ENCODE measurements at regions not wholly inside any gene's neighbourhood (a gene's known extent, or its start where the extent isn't known, plus 50 kb on each side); places are given as distances from the start of the nearest gene placed in this dataset.

DNA sequence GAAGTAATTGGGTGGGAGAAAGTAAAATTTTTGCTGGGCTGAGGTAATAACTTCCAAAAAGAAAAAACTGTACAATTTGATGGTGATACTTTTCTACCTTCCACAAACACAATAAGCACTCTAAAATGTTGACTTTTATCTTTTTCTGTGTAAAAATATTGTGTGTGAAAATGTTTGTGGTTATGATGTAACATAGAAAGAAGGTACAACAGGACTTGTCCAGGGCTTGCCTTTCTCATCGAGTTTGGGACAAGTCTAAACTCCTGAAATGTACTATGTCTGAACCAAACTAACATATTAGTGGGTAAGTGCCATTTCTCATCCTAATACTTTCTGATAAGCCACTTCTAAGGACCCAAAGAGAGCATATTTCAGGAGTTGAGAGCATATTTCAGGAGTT is 174.2 kb upstream of the PDGFD start:
- DNase-seq (ENCODE audit: low read depth in 2 of 2) = no peak

DNA sequence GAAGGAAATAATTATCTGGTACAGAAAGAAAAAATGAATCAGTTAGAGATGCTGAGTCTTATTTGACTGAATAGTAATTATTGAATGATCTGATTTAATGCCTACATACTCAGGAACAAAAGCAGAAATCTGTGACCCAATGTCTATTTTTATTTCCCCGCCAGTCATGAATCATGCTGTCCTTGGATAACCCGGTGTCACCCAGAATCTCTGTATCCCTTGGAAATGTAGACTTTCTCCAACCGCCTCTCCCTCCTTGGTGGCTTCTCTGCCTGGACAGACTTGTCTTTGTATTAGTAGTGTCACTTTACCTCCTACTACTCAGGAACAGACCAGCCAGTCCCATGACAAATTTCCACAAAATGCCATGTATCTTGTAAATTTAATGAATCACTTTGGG is 173.3 kb upstream of the PDGFD start:
- no peak for DNase-seq (ENCODE audit: low read depth in 2 of 2)

DNA sequence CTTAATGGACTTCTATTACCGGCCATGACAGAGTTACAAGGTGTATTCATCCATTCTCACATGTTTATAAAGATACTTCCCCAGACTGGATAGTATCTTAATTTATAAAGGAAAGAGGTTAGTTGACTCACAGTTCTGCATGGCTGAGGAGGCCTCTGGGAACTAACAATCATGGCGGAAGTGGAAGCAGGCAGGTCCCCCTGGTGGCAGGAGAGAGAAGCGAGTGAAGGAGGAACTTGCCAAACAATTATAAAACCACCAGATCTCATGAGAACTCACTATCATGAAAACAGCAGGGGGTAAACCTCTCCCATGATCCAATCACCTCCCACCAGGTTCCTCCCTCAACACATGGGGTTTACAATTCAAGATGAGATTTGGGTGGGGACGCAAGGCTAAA is 170.0 kb upstream of the PDGFD start:
- no peak for DNase-seq (ENCODE audit: low read depth in 2 of 2)

DNA sequence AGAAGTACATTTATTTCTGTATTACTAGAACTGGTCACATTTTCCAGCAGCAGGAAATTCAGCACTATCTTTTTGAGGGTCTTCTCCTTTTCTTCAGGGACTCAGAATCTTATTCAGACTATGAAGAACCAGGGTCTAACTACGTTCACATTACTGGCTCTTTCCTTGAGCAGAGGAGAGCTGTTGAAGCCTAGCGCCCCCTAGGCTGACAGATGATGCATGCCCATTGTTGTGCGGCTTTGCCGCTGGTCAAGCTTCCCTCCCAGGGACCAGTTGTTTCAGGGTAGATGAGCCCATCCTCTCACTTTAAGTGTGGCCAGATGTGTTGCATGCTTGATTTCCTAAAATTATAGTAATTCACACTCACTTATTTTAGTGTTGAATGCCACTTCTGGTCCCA is 168.2 kb upstream of the PDGFD start:
- DNase-seq (ENCODE audit: low read depth in 2 of 2) = no peak

DNA sequence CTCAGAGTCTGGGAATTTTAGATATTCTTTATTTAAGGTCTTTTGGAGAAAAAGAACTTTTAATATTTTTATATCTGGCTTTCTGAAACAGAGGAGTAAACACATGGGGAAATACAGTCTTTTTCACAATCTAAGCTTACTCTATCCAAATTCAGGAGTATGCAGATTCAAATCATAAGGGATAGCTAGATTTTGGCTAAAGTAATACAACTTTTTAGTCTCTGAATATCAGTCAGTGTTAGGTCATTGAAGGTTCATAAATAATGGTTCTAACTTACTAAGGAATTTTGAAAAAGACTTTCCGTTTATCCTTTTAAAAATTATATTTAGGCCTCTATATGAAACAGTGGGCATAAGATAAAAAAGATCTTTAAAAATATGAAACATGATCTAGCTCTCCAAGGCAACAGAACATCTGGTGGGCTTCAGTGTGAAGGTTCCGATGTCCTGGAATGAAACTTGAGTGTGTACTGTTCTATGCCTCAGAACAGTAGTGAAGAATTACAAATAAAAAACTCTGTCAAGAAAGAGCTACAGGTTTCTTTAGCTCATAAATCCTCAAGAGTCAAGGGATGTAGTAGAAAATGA is 165.2 kb upstream of the PDGFD start:
- no peak for DNase-seq (ENCODE audit: low read depth in 2 of 2)

DNA sequence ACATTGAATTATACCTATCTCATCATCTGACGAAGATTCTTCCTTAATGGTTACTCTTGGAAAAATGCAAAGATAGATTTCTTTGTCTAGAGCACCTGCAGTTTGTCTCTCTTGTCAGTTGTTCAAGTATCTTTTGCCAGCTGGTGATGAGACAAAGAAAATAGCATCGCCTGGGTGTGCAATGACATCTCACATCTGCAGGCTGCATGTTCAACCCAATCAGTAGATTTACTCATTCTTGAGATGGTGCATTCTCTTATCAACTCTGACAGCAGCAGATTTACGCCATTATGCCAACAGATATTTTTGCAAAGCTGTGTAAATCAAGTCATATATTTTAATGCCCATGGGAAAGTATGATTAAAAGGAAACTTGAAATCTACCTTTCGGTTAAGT is 164.6 kb upstream of the PDGFD start:
- no peak for DNase-seq (ENCODE audit: low read depth in 2 of 2)

DNA sequence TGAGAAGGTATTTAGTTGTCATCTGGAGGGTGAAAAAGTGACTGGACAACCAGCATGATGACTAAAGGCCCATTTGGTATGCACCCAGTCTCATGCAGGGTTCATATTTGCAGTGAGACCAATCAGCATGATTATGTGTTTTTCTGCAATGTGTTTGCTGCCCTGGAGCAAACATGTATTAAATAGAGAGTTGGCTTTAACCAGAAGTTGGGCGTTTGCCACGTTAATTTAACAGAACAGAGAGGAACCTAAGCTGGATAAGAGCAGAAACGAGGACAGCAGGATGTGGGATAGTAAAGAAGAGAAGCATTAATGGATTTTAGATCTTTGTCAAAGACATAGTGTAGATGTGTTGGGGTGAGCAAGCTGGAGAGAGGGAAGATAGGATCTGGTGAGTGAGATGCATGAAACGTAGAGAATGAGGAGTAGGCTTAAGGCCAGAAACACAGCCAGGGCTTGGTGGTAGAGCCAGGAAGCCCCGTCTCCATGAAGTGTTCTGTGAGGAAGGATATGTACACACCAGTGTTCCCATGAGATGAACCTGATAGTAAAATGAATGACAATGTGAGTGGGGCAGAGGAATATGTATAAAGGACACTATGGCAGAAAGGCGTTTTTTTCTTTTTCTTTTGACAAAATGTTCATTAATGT is 164.0 kb upstream of the PDGFD start:
- DNase-seq (ENCODE audit: low read depth in 2 of 2) = no peak

DNA sequence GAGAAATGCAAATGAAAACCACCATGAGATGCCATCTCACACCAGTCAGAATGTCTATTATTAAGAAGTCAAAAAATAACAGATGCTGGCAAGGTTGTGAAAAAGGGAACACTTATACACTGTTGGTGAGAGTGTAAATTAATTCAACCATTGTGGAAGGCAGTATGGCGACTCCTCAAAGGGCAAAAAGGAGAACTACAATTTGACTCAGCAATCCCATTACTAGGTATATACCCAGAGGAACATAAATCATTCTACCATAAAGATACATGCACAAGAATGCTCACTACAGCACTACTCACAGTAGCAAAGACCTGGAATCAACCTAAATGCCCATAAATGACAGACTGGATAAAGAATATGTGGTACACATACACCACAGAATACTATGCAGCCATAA is 161.1 kb upstream of the PDGFD start:
- no peak for DNase-seq (ENCODE audit: low read depth in 2 of 2)

DNA sequence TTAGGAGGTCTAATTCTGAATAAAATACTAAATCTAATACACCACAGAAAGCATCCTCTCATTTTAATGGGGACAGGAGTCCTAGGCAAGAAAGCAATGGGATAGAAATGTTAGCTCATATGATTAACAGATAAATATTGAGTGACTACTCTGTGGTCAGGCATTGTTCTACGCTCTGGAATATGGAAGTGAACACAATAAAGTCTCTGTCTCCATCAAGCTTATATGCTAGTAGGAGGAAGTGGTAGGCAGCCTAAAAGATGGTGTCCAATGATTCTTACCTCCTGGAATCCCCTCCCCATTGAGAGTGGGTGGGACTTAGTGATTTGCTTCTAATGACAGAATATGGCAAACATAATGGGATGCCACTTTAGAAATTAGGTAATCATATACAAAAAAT is 160.3 kb upstream of the PDGFD start:
- DNase-seq (ENCODE audit: low read depth in 2 of 2) = no peak

DNA sequence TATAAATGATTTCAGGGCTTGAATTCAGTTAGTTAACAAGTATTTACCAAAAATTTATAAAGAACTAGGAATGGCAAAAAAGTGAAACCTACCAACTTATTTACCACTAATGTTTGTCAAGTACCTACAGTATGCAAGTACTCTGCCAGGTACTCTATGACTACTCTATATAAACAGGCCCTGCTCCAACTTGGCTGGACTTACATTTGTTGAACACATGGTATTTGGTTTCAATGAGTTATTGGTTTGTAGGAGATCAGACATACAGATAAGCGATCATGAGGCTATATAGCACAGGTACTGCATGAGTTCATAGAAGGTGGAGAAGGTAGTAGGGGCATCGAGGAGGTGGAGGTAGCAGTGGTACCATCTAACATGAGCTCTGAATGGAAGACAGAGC is 159.9 kb upstream of the PDGFD start:
- no peak for DNase-seq (ENCODE audit: low read depth in 2 of 2)

DNA sequence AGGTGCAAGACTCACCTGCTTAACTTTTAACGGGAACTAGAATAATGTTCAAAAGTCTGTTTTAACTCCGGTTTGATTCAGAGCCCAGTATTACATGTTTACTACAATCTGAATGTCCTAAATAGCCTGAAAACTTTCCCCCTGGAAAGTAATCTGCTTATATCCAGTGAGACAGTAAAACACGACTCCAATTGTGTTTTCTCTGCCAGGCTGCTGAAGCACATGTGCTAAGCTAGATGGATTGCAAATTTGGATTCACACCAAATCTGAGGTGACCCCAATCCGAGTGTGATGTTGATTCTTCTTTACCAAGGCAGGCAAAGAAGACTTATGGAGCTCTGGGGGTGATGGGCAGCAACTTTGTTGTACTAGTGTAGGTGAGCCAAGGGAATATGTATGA is 158.7 kb upstream of the PDGFD start:
- DNase-seq (ENCODE audit: low read depth in 2 of 2) = no peak

DNA sequence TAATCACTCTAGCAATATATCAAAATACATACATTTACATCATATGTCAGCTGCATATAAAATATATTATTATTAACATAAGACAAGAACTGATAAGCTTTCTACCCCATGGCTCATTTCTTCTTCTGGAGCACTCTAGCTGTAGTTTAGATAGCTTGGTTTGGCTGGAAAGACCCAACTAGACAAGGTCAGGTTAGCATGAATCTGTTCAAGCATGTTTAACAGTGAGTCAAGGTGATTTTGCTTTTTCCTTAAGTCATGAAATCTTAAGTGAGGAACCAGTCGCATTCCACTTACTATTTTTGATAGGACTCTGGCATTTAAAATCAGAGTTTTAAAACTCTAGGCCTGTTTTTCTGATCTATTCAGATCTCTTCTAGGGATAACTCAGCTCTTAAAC is 157.0 kb upstream of the PDGFD start:
- DNase-seq (ENCODE audit: low read depth in 2 of 2) = no peak

DNA sequence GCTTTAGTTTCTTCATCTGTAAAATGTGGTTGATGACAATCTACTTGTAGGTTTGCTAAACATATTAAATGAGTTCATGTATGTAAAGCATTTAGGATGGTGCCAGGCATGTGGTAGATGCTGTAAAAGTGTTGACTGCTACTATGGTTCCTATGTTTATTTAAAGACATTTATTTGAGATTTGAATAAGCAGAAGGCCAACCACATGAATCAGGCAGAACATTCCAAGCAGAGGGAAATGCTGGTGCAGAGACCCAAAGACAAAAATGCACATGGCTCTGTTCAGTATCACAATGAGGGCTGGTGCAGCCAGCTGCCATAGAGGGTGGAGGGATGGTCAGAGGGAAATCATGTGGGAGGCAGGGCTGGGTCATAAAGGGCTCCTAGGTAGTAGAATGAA is 156.2 kb upstream of the PDGFD start:
- DNase-seq (ENCODE audit: low read depth in 2 of 2) = no peak

DNA sequence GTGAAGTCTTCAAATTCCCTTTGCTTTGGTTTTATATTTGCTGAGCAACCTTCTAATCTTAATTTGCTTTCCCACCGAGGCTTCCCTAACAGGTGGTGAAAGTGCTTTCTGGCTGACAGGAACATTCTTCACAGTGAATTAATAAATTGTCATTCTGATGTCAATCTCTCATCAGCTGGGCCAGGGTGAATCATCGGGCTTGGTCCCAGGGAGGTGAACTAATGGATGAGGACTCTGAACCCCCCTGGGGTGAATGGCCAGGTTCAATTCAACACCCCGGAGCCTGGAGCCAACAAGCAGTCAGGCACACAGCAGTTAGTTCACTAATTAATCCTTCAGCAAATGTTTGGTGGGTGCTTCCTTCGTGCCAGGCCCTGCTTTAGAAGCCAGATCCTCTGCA is 155.4 kb upstream of the PDGFD start:
- no peak for DNase-seq (ENCODE audit: low read depth in 2 of 2)

DNA sequence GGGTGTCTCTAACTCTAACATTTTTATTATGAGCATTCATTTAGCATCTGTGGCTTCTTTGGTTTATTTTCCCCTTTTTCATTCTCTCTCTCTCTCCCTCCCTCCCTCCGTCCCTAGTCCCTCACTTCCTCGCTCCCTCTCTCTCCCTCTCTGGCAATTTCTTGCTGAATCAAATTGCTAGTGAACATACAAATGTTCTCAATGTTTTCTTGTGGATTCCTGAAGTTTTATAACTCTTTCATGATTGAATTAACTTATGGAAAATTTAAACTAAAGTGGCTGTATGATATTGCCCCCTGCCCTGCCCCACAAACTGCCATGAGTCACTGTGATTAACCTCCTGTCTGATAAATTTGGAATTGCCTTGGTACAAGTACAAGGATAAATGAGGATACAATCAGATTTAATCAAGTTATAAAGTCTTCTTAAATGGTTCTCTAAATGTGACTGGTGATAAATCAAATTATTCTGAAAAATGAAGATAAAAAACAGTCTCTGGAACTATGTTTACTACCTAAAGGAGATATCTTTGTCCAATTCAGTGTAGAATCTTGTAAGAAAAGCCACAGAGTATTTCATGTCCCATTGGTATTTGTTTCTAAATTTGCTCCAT is 143.0 kb upstream of the PDGFD start:
- no peak for DNase-seq (ENCODE audit: low read depth in 2 of 2)

DNA sequence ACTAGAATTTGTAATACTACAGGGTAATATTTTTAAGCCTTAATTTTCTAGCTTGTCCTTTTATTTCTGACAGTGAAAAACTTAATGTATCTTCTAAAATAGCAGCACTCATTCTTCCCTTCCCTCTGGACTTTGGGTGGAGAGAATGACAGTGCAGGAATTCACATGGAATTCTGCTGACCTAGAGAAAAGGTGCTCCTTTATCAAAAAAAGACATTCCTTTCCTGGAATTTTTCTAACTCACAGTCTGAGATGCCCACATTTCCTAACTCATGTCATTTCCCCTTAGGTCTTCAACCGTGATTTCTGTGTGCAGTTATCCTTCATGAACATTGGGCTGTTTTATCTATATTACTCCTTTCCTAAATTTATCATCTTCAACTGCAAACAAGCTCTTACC is 137.8 kb upstream of the PDGFD start:
- DNase-seq (ENCODE audit: low read depth in 2 of 2) = no peak

DNA sequence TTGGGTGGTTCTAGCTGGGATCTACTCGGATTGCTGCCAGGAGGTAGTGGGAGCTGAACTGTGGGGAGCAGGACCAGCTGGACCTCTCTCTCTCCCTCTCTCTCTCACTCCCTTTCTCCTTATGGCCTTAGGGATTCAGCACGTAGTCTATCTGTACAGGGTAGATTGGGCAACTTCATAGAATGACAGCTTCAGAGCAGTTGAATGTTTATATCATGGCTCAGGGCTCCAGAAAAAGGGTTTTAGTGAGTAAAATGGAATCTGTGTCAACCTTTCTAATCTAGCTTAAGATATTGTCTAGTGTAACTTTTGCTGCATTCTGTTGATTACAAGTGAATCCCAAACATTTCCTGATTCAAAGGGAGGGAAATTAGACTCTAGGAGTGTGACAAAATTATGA is 127.7 kb upstream of the PDGFD start:
- DNase-seq (ENCODE audit: low read depth in 2 of 2) = no peak

DNA sequence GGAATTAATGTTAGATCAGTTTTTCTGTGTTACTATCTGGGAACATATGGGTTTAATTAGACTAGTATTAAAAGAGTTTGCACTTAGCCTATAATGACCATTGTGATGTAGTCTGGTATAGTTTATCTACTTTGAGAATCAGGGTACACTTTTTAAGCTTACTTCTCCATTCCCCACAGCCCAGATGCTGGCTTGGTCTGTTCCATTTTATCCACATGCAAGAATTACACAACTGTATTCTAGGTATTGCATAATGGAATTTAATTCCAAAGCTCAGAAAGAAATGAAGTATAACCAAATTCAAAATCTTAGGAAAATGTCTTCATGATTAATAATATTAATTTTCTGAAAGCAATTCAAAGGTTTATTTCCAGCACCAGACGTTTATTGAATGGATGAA is 122.2 kb upstream of the PDGFD start:
- DNase-seq (ENCODE audit: low read depth in 2 of 2) = no peak

DNA sequence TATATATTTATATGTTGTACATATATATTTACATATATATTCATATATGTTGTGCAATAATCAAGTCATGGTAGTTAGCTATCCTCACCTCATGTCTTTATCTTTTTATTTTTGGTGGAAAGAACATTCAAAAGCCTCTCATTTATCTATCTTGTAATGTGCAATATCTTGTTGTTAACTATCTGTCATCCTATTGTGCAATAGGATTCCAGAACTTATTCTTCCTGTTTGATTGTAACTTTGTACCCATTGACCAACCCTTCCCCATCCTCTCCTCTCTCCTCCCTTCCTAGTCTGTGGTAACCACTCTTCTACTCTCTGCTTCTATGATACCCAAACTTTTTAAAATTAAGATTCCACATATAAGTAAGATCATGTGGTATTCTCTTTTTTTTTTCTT is 115.6 kb upstream of the PDGFD start:
- no peak for DNase-seq (ENCODE audit: low read depth in 2 of 2)

DNA sequence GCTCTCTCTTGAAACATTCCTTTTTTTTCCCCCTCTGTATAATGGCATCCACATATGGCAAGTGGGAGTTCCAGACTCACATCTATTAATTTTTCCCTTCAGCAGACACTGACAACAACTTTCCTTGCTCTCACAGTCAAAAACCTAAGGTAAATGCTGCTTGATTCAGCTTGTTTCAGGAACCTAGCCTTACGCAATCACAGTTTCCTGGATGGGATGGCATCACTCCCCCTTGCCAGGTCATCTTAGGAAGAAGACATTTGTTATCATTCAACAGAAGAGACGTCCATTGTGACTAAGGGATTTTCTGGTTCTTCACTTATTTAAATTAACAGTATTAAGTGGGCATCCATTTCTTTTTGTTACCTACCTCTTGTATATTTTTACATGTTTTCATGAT is 112.0 kb upstream of the PDGFD start:
- no peak for DNase-seq (ENCODE audit: low read depth in 2 of 2)

DNA sequence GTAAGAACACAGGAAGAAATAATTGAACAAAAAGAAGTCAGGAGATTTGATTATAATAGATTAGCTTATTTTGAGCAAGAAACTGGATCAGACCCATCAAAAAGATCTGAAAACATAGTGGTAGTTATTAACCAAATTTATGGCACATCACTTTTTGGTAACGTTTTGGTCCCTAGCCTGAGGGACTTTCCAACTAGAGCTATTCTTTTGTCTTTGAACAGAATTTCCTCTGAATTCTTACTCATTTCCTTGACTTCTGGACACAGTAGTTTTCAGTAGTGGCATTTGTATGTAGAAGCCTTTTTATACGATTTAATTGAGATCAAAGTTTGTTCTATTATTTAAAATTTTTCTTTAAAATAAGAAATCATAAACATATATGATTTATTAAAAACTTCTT is 96.5 kb upstream of the PDGFD start:
- DNase-seq (ENCODE audit: low read depth in 2 of 2) = no peak

DNA sequence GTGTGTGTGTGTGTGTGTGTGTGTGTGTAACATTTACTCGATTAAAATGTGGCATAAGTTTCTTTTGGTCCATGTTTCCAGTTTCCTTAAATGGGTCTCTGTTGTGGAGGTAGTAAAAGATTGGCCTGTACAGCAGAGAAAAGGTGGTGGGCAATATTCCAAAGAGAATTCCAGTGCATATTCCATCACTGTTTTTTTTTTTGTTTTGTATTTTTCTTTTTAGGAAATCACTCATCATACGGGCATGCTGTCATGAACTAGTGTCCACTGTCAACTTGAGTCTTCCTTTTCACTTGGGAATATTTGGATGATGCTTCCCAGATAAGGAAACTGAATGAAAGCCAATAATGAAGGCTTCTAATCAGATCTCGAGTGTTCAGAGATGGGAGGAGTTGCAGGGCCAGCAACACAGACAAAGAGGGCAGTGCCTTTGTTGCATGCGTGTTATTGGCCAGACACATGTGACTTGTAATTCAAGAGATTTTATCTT is 95.2 kb upstream of the PDGFD start:
- DNase-seq (ENCODE audit: low read depth in 2 of 2) = no peak

DNA sequence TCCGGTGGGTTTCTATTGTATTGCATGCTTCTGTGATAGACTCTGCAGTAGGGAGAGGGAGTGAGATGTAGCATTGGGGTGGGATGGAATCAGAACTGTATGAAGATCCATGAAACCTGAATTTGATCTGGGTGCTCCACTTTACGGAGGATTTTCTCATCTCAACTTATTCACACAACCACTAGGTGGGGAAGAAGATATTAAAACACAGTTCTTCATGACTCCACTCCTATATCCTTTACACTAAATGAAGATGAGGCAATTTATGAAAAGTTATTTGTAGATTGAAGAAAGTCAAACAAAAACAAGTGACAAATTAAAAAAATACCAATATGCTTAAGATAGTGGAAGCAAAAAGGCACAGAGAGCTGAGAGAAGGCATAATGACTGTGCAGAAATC is 92.6 kb upstream of the PDGFD start:
- DNase-seq (ENCODE audit: low read depth in 2 of 2) = no peak

DNA sequence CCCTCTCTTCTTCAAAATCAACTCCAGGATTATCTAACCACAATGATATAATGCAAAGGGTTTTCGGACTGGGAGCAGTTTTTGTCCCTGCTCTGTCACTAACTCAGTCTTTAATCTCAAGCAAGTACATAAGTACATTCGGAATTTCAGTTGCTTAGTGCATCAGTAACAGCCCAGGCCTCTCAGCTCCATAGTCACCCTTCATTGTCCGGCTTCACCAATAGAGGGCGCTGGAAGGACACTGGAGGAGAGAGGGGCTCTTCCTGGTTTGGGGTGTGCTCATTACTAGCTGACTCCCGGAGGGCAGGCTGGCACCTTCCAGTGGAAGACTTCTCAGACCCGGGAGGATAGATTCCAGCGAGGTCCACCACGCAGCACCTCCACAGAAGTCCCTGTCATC is 90.4 kb upstream of the PDGFD start:
- DNase-seq (ENCODE audit: low read depth in 2 of 2) = no peak
